A673 (cell line): ENCODE measurements at regions not wholly inside any gene's neighbourhood (a gene's known extent, or its start where the extent isn't known, plus 50 kb on each side); places are given as distances from the start of the nearest gene placed in this dataset.

Experiments
- BruUV-seq: library from RNA; stranded (reverse); fragments of 400-500 nt; replicated peaks from 2 replicates; lab custom pipeline; 2021; lab: Mats Ljungman, UMichigan
- CTCF ChIA-PET: fragments of 300-600 bp; sonication (Branson Sonifier 250); formaldehyde crosslinking; loops from one replicate; lab custom pipeline; 2022; ENCODE audit warnings: antibody characterized with exemption; lab: Charles Lee
- POLR2A ChIA-PET: fragments of 300-600 bp; sonication (Branson Sonifier 250); formaldehyde crosslinking; loops from one replicate; lab custom pipeline; 2022; ENCODE audit warnings: antibody characterized with exemption; ENCODE audit not compliant: low non-redundant PET; lab: Charles Lee
- DNase-seq: peaks from one replicate; pipeline ENCODE4 v3.0.0-alpha.2; 2015; ENCODE audit warnings: low spot score
- H3K27ac ChIP-seq: fragments of 200-600 bp; sonication (generic); 2 replicates; pipeline ENCODE4 v1.5.1; 2016; ENCODE audit warnings: mixed run types, low read depth, mild to moderate bottlenecking, mixed read lengths, antibody characterized with exemption, low read length; ENCODE audit not compliant: poor library complexity, severe bottlenecking
- H3K27me3 ChIP-seq: fragments of 200-600 bp; sonication (generic); replicated peaks from 2 replicates; pipeline ENCODE4 v1.6.1; 2017; ENCODE audit warnings: mixed run types, low read depth, mild to moderate bottlenecking, mixed read lengths, antibody characterized with exemption, low read length; ENCODE audit not compliant: insufficient read depth, poor library complexity
- H3K36me3 ChIP-seq: fragments of 200-600 bp; sonication (generic); 2 replicates; pipeline ENCODE4 v1.6.1; 2016; ENCODE audit warnings: mixed run types, mild to moderate bottlenecking, mixed read lengths, antibody characterized with exemption, low read length; ENCODE audit not compliant: insufficient read depth, poor library complexity, severe bottlenecking
- H3K4me1 ChIP-seq: fragments of 200-600 bp; sonication (generic); 2 replicates; pipeline ENCODE4 v1.6.1; 2017; ENCODE audit warnings: mixed run types, mild to moderate bottlenecking, mixed read lengths, antibody characterized with exemption, low read length; ENCODE audit not compliant: insufficient read depth, poor library complexity, severe bottlenecking
- H3K4me3 ChIP-seq: fragments of 200-600 bp; sonication (generic); 2 replicates; pipeline ENCODE4 v1.5.1; 2016; ENCODE audit warnings: low read depth, mixed run types, mild to moderate bottlenecking, mixed read lengths, low read length; ENCODE audit not compliant: poor library complexity, severe bottlenecking
- H3K9me3 ChIP-seq: fragments of 200-600 bp; sonication (generic); 2 replicates; pipeline ENCODE4 v1.6.1; 2016; ENCODE audit warnings: mixed run types, low read depth, mild to moderate bottlenecking, mixed read lengths, antibody characterized with exemption, low read length; ENCODE audit not compliant: poor library complexity, severe bottlenecking
- CTCF ChIP-seq: fragments of 300-800, 200-600 bp; sonication (generic); conservative IDR thresholded peaks from 2 replicates; pipeline ENCODE4 v1.5.1; 2017; ENCODE audit warnings: low read depth, mild to moderate bottlenecking, antibody characterized with exemption, low read length, moderate library complexity, mixed read lengths
- EZH2 ChIP-seq: fragments of 200-600 bp; sonication (generic); IDR thresholded peaks from 2 replicates; pipeline ENCODE4 v1.6.1; 2017; ENCODE audit warnings: borderline replicate concordance, low read depth, mild to moderate bottlenecking, mixed read lengths, antibody characterized with exemption, low read length; ENCODE audit not compliant: poor library complexity, severe bottlenecking
- intact Hi-C: fragments of 100-400 bp; cut with micrococcal nuclease; formaldehyde crosslinking; loops from one replicate; pipeline ENCODE4 v1.10.0; 2022; ENCODE audit not compliant: unreplicated experiment

DNA sequence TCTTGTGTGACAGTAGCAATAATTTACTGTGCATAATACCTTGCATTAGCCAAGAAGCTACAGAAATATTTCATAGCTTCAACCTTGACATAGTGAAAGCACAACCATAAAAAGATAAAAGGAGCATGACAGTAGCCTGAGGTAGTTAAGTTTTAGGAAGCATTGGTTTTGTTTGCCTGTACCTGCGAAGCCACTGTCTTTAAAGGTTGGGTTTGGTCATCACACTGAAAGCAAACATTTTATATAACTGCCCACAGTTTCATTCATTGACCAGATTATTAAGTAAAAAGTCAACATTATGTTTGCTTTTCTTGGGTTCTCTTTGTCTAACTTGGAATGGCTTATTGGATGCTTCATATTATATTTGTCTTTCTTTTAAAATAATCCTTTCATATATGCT lies 450.1 kb upstream of the IL12A start:
- H3K27me3 ChIP-seq = no peaks in the 10 kb centered on the region
- H3K4me3 ChIP-seq = no peak overlapping the region
- TF ChIP-seq EZH2 (no peak), CTCF (no peak)
- DNase-seq = no peak
- intact Hi-C loops = no loop called here
- ChIA-PET CTCF (no interaction called here), POLR2A (no interaction called here)
- no peak overlapping the region for H3K27ac ChIP-seq
- H3K4me1 ChIP-seq = no peaks in the 10 kb centered on the region
- no peaks in the 10 kb centered on the region for H3K9me3 ChIP-seq
- no peaks in the 10 kb centered on the region for H3K36me3 ChIP-seq
- no TSS peak for BruUV-seq

- BruUV-seq = no TSS peak
- H3K36me3 ChIP-seq = no peaks in the 10 kb centered on the region
- H3K9me3 ChIP-seq = no peaks in the 10 kb centered on the region
- DNase-seq = no peak
- no peak overlapping the region for H3K4me3 ChIP-seq
- H3K27me3 ChIP-seq = no peaks in the 10 kb centered on the region
- intact Hi-C loops = no loop called here
- no peaks in the 10 kb centered on the region for H3K4me1 ChIP-seq
- H3K27ac ChIP-seq = no peak overlapping the region
- ChIA-PET POLR2A (no interaction called here), CTCF (no interaction called here)
- TF ChIP-seq EZH2 = no peak
- no peak for TF ChIP-seq CTCF
These were observed 447.6 kb upstream of the IL12A start for GRCh38 chr3:159540882-159541495.

DNA sequence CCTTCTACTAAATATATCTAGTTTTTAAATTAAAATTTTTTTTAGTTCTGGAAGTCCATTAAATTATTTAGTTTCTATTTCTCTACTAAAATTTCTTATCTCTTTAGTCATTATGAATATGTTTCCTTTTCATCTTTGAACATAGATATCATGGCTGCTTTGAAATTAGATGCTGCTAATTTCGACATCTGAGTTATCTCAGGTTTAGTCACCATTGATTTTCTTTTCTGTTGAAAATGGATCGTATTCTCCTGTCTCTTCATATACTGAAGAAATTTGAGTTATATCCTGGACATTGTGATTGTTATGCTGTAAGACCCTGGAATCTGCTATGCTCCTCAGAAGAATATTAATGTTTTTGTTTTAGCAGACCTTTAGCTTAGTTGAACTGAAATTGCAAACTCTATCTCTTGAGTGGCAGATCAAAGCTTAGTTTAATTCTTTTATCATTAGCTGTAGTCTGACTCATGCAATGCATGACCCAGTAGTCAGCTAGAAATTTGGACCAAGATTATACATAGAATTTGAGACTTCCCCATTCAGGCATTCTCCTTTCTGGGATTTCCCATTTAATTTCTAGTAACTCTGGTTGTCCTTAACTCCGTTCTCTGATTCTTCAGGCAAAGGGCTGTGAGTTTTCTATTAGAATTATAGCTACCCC lies 439.8 kb upstream of the IL12A start:
- BruUV-seq = no TSS peak
- intact Hi-C loops = no loop called here
- H3K4me1 ChIP-seq = no peaks in the 10 kb centered on the region
- H3K27ac ChIP-seq = no peak overlapping the region
- no peaks in the 10 kb centered on the region for H3K36me3 ChIP-seq
- DNase-seq = no peak
- CTCF ChIA-PET = no interaction called here
- POLR2A ChIA-PET = interaction anchor here (0.6 kb wide), 1 partner anchor 1682 kb away, joined by 3 read pairs; no protein-coding TSS in a partner anchor
- no peaks in the 10 kb centered on the region for H3K27me3 ChIP-seq
- no peak for TF ChIP-seq EZH2
- TF ChIP-seq CTCF = no peak
- no peak overlapping the region for H3K4me3 ChIP-seq
- no peaks in the 10 kb centered on the region for H3K9me3 ChIP-seq
